ENCODE measurements at regions not wholly inside any gene's neighbourhood (a gene's known extent, or its start where the extent isn't known, plus 50 kb on each side); places are given as distances from the start of the nearest gene placed in this dataset.

- Histone ChIP-seq H3K79me2 (ENCODE audit: control insufficient read depth, insufficient read depth, low read length) (no peaks in the 10 kb centered on the region), H4K20me1 (ENCODE audit: control insufficient read depth, insufficient read depth) (no peaks in the 10 kb centered on the region), H3K9me3 (replicated peaks; ENCODE audit: control insufficient read depth, insufficient read depth, low read length) (peaks cover 5% of the 10 kb centered on the region; the same call in 1 of the 3 replicates), H3K4me3 (no peak overlapping the region), H2AFZ (ENCODE audit: control insufficient read depth, low read depth, low read length) (no peak overlapping the region), H3K4me2 (ENCODE audit: control insufficient read depth, insufficient read depth) (no peak overlapping the region), H3K36me3 (ENCODE audit: control insufficient read depth in 2 of 2, insufficient read depth in 2 of 2, low read length in 1 of 2) (no peaks in the 10 kb centered on the region), H3K9ac (ENCODE audit: control insufficient read depth, insufficient read depth, low read length) (no peak overlapping the region), H3K27me3 (replicated peaks in 1 of 2; ENCODE audit: control insufficient read depth in 2 of 2, insufficient read depth in 2 of 2, low read length in 1 of 2) (no peaks in the 10 kb centered on the region), H3K27ac (ENCODE audit: control insufficient read depth, insufficient read depth) (no peak overlapping the region), H3K4me1 (ENCODE audit: control insufficient read depth, insufficient read depth, low read length) (no peaks in the 10 kb centered on the region)
- CTCF ChIA-PET: no interaction called here
- in situ Hi-C loops (cut with MboI) (no loop called here), intact Hi-C loops (cut with micrococcal nuclease; ENCODE audit: unreplicated experiment) (no loop called here)
- BruUV-seq (replicated peaks): no TSS peak
- RAD21 ChIA-PET (ENCODE audit: unreplicated experiment): no interaction called here
- no peak for DNase-seq (ENCODE audit: low read depth, low spot score)
- POLR2A ChIA-PET: no interaction called here
- no peak for ATAC-seq
- FAIRE-seq: no peak
- no peak for TF ChIP-seq USF1 (IDR thresholded peaks at IDR 0.05; ENCODE audit: borderline replicate concordance, extremely low read length, insufficient read depth, low read depth, low read length)
- TF ChIP-seq BRCA1 (IDR thresholded peaks at IDR 0.05; ENCODE audit: low read depth, low read length): no peak
- no peak for TF ChIP-seq ZBTB33 (IDR thresholded peaks at IDR 0.05)
- TF ChIP-seq WRNIP1 (IDR thresholded peaks at IDR 0.05; ENCODE audit: borderline replicate concordance, low read depth, low read length): no peak
- no peak for TF ChIP-seq CEBPB (IDR thresholded peaks at IDR 0.05; ENCODE audit: borderline replicate concordance in 1 of 2, low read depth in 2 of 2, low read length in 2 of 2)
- TF ChIP-seq IRF5 (IDR thresholded peaks at IDR 0.05; ENCODE audit: borderline replicate concordance): no peak
- no peak for TF ChIP-seq IRF3 (IDR thresholded peaks at IDR 0.05)
- TF ChIP-seq SUPT20H (IDR thresholded peaks at IDR 0.05; ENCODE audit: borderline replicate concordance, control insufficient read depth, low read depth, low read length): no peak
- TF ChIP-seq FOS (IDR thresholded peaks at IDR 0.05; ENCODE audit: borderline replicate concordance, extremely low read depth, insufficient read length): no peak
- no peak for TF ChIP-seq ZSCAN29 (IDR thresholded peaks at IDR 0.05)
- TF ChIP-seq ELK1 (IDR thresholded peaks at IDR 0.05; ENCODE audit: low read depth, low read length): no peak
- no peak for TF ChIP-seq KAT2A (conservative IDR thresholded peaks at IDR 0.05; ENCODE audit: control insufficient read depth, low read depth, low read length)
- SMC1A ChIA-PET (ENCODE audit: uncharacterized antibody, unreplicated experiment): no interaction called here
- WGBS (ENCODE audit: insufficient coverage, insufficient replicate concordance, low lambda C conversion rate, missing lambda C conversion rate): 50% methylated on average over 1 of the region's 1 CpG
Measured at GRCh38 chr4:4746444-4746843, 113.0 kb upstream of the MSX1 start.

All from GM12878 (cell line).